EL (cell line): ENCODE measurements at regions not wholly inside any gene's neighbourhood (a gene's known extent, or its start where the extent isn't known, plus 50 kb on each side); places are given as distances from the start of the nearest gene placed in this dataset.

Experiments used
- DNase-seq: peaks from one replicate; pipeline ENCODE4 v3.0.0-alpha.2; 2016

GRCh38 chr9:27925815-27926214, 352.5 kb upstream of the C9orf72 start:
- DNase-seq: no peak

- DNase-seq: no peak
Measured at GRCh38 chr9:27929841-27930240, 356.6 kb upstream of the C9orf72 start.

- DNase-seq: no peak
Measured at GRCh38 chr9:27933210-27934025, 360.1 kb upstream of the C9orf72 start.

GRCh38 chr9:27934471-27934870, 361.2 kb upstream of the C9orf72 start:
- no peak for DNase-seq

- no peak for DNase-seq
Measured at GRCh38 chr9:27939186-27939585, 365.9 kb upstream of the C9orf72 start.

GRCh38 chr9:27940535-27940934, 367.3 kb upstream of the C9orf72 start:
- no peak for DNase-seq

GRCh38 chr9:27943501-27943900, 370.2 kb upstream of the C9orf72 start:
- no peak for DNase-seq

- DNase-seq: no peak
Measured at GRCh38 chr9:27945386-27945785, 372.1 kb upstream of the C9orf72 start.

- no peak for DNase-seq
Measured at GRCh38 chr9:27950382-27950781, 377.1 kb upstream of the C9orf72 start.

GRCh38 chr9:27954858-27955257, 381.6 kb upstream of the C9orf72 start:
- DNase-seq: no peak

- no peak for DNase-seq
Measured at GRCh38 chr9:27963836-27964235, 390.6 kb upstream of the C9orf72 start.

GRCh38 chr9:27967210-27967609, 393.9 kb upstream of the C9orf72 start:
- no peak for DNase-seq

GRCh38 chr9:27977931-27978330, 404.6 kb upstream of the C9orf72 start:
- no peak for DNase-seq

- no peak for DNase-seq
Measured at GRCh38 chr9:27985714-27986113, 412.4 kb upstream of the C9orf72 start.

GRCh38 chr9:27990524-27990923, 417.2 kb upstream of the C9orf72 start:
- no peak for DNase-seq

- no peak for DNase-seq
Measured at GRCh38 chr9:27991221-27991620, 417.9 kb upstream of the C9orf72 start.

GRCh38 chr9:28001096-28001495, 427.8 kb upstream of the C9orf72 start:
- no peak for DNase-seq

- DNase-seq: no peak
Measured at GRCh38 chr9:28004900-28005299, 431.6 kb upstream of the C9orf72 start.

- DNase-seq: no peak
Measured at GRCh38 chr9:28005779-28006178, 432.5 kb upstream of the C9orf72 start.

GRCh38 chr9:28007097-28007817, 434.0 kb upstream of the C9orf72 start:
- DNase-seq: no peak

GRCh38 chr9:28014212-28014611, 440.9 kb upstream of the C9orf72 start:
- DNase-seq: no peak

- no peak for DNase-seq
Measured at GRCh38 chr9:28024676-28025075, 451.4 kb upstream of the C9orf72 start.

GRCh38 chr9:28025186-28025585, 451.9 kb upstream of the C9orf72 start:
- no peak for DNase-seq

GRCh38 chr9:28031521-28032267, 458.4 kb upstream of the C9orf72 start:
- no peak for DNase-seq
